GM12878 (cell line): ENCODE measurements at regions not wholly inside any gene's neighbourhood (a gene's known extent, or its start where the extent isn't known, plus 50 kb on each side); places are given as distances from the start of the nearest gene placed in this dataset.

Experiments used
- ATAC-seq: fragments of 200-7000 bp; cut with Tn5 transposase; 3 replicates; pipeline ENCODE4 v1.9.1; 2020; ENCODE audit warnings: mild to moderate bottlenecking, moderate library complexity
- BruUV-seq: library from RNA; stranded (reverse); fragments of 400-500 nt; replicated peaks from 2 replicates; lab custom pipeline; 2021; lab: Mats Ljungman, UMichigan
- CTCF ChIA-PET: fragments of 300-600 bp; sonication (Branson Sonifier 250); formaldehyde crosslinking; extraction: SDS; loops from one replicate; lab custom pipeline; 2021; ENCODE audit warnings: inconsistent platforms; lab: Yijun Ruan, JAX
- POLR2A ChIA-PET: fragments of 350-600 bp; formaldehyde crosslinking; extraction: SDS; loops from one replicate; lab custom pipeline; 2021; ENCODE audit warnings: inconsistent platforms; lab: Charles Lee
- RAD21 ChIA-PET: fragments of 300-600 bp; sonication (Branson Sonifier 250); formaldehyde crosslinking; loops from one replicate; lab custom pipeline; 2023; ENCODE audit warnings: antibody characterized with exemption; ENCODE audit not compliant: unreplicated experiment; lab: Charles Lee
- SMC1A ChIA-PET: fragments of 300-600 bp; sonication (Branson Sonifier 250); formaldehyde crosslinking; loops from one replicate; lab custom pipeline; 2023; ENCODE audit not compliant: unreplicated experiment, uncharacterized antibody; lab: Charles Lee
- DNase-seq: peaks from one replicate; pipeline ENCODE4 v3.0.0-alpha.2; 2011; ENCODE audit warnings: low read depth, low spot score
- FAIRE-seq: peaks from 3 replicates; lab custom pipeline; 2011; peaks lifted over from hg19 to GRCh38; lab: Jason Lieb, UNC
- H2AFZ ChIP-seq: 2 replicates; pipeline ENCODE4 v1.6.0; 2011; ENCODE audit warnings: low read depth, low read length, control low read depth; ENCODE audit not compliant: control insufficient read depth
- H3K27ac ChIP-seq: 2 replicates; pipeline ENCODE4 v1.5.1; 2011; ENCODE audit warnings: control low read depth; ENCODE audit not compliant: control insufficient read depth, insufficient read depth
- H3K27me3 ChIP-seq, 2 experiments: replicated peaks in 1 of 2; 2 replicates each; pipeline versions ENCODE4 v1.6.0 to v1.6.1; 2011; ENCODE audit warnings: low read length in 1 of 2; ENCODE audit not compliant: control insufficient read depth in 2 of 2, insufficient read depth in 2 of 2
- H3K36me3 ChIP-seq, 2 experiments: 2 replicates each; pipeline ENCODE4 v1.5.1; 2011; ENCODE audit warnings: low read length in 1 of 2; ENCODE audit not compliant: control insufficient read depth in 2 of 2, insufficient read depth in 2 of 2
- H3K4me1 ChIP-seq: 2 replicates; pipeline ENCODE4 v1.6.1; 2011; ENCODE audit warnings: mild to moderate bottlenecking, low read length, moderate library complexity, mixed read lengths; ENCODE audit not compliant: control insufficient read depth, insufficient read depth
- H3K4me2 ChIP-seq: 2 replicates; pipeline ENCODE4 v1.6.0; 2011; ENCODE audit warnings: control low read depth; ENCODE audit not compliant: control insufficient read depth, insufficient read depth
- H3K4me3 ChIP-seq: fragments of 200-600 bp; sonication (generic); 2 replicates; pipeline ENCODE4 v1.5.1; 2016
- H3K79me2 ChIP-seq: 2 replicates; pipeline ENCODE4 v1.6.0; 2011; ENCODE audit warnings: low read length; ENCODE audit not compliant: control insufficient read depth, insufficient read depth
- H3K9ac ChIP-seq: 2 replicates; pipeline ENCODE4 v1.8.0; 2011; ENCODE audit warnings: low read length, control low read depth, mixed read lengths; ENCODE audit not compliant: control insufficient read depth, insufficient read depth
- H3K9me3 ChIP-seq: replicated peaks from 3 replicates; pipeline ENCODE4 v1.5.1; 2011; ENCODE audit warnings: mild to moderate bottlenecking, low read length; ENCODE audit not compliant: control insufficient read depth, insufficient read depth
- H4K20me1 ChIP-seq: 2 replicates; pipeline ENCODE4 v1.6.0; 2011; ENCODE audit not compliant: control insufficient read depth, insufficient read depth
- CBFB ChIP-seq: IDR thresholded peaks from 2 replicates; pipeline ENCODE4 v1.6.1; 2016; ENCODE audit warnings: antibody characterized with exemption, low read depth
- FOS ChIP-seq: IDR thresholded peaks from 3 replicates; pipeline ENCODE4 v1.6.1; 2011; ENCODE audit warnings: borderline replicate concordance; ENCODE audit not compliant: insufficient read length; ENCODE audit errors: extremely low read depth
- HCFC1 ChIP-seq: fragments of 150-350 bp; IDR thresholded peaks from 2 replicates; pipeline ENCODE4 v1.6.1; 2014; ENCODE audit warnings: low read length
- HDAC2 ChIP-seq: fragments of 200-600 bp; sonication (generic); IDR thresholded peaks from 2 replicates; pipeline ENCODE4 v1.6.1; 2017
- NFXL1 ChIP-seq: fragments of 450-650 bp; IDR thresholded peaks from 2 replicates; pipeline ENCODE4 v1.6.1; 2017; ENCODE audit warnings: antibody characterized with exemption, mild to moderate bottlenecking, borderline replicate concordance
- NR2C2 ChIP-seq: IDR thresholded peaks from 2 replicates; pipeline ENCODE4 v1.6.1; 2011; ENCODE audit warnings: borderline replicate concordance, low read depth; ENCODE audit not compliant: control insufficient read depth, insufficient read length
- RAD51 ChIP-seq: fragments of 450-650 bp; IDR thresholded peaks from 2 replicates; pipeline ENCODE4 v1.6.1; 2016; ENCODE audit warnings: moderate library complexity, mild to moderate bottlenecking, inconsistent platforms
- REST ChIP-seq: IDR thresholded peaks from 2 replicates; pipeline ENCODE4 v1.6.1; 2012; ENCODE audit warnings: mild to moderate bottlenecking, low read depth, low read length
- SMAD1 ChIP-seq: fragments of 450-650 bp; IDR thresholded peaks from 2 replicates; pipeline ENCODE4 v1.6.1; 2018; ENCODE audit warnings: mild to moderate bottlenecking, low read depth; ENCODE audit not compliant: partially characterized antibody
- SMAD5 ChIP-seq: IDR thresholded peaks from 2 replicates; pipeline ENCODE4 v1.6.1; 2016; ENCODE audit warnings: antibody characterized with exemption, low read depth
- ZBED1 ChIP-seq: IDR thresholded peaks from 2 replicates; pipeline ENCODE4 v1.6.1; 2016; ENCODE audit warnings: borderline replicate concordance
- WGBS: methylation state at CpG from one replicate; pipeline ENCODE4 v1.1.6; 2016; ENCODE audit warnings: low lambda C conversion rate; ENCODE audit not compliant: insufficient replicate concordance, insufficient coverage; ENCODE audit errors: missing lambda C conversion rate; 5-methylcytosine and 5-hydroxymethylcytosine counted together
- in situ Hi-C: fragments of 300-500 bp; cut with MboI; formaldehyde crosslinking; loops from 9 replicates; pipeline ENCODE4 v1.14.3; 2018; ENCODE audit warnings: mixed read lengths
- intact Hi-C: fragments of 100-400 bp; cut with micrococcal nuclease; formaldehyde crosslinking; loops from one replicate; pipeline ENCODE4 v1.14.2; 2022; ENCODE audit not compliant: unreplicated experiment

GRCh38 chr2:48906633-48907032, 151.1 kb upstream of the LHCGR start:
- 12% methylated on average over 3 of the region's 3 CpGs for WGBS
- FAIRE-seq (no peak), ATAC-seq (no peak), DNase-seq (no peak)
- ChIA-PET RAD21 (interaction anchor here (0.7 kb wide), 1 partner anchor 62 kb away, joined by 3 read pairs; no protein-coding TSS in a partner anchor), POLR2A (no interaction called here), CTCF (no interaction called here)
- Histone ChIP-seq H3K4me1 (no peaks in the 10 kb centered on the region), H3K79me2 (no peaks in the 10 kb centered on the region), H3K4me3 (no peak overlapping the region), H3K36me3 (no peaks in the 10 kb centered on the region), H3K9ac (no peak overlapping the region), H3K27me3 (no peaks in the 10 kb centered on the region), H3K27ac (no peak overlapping the region), H4K20me1 (no peaks in the 10 kb centered on the region)
- no TSS peak for BruUV-seq
- intact Hi-C loops, result no loop called here
- TF ChIP-seq SMAD1 (no peak), REST (no peak), HDAC2 (no peak), HCFC1 (no peak), ZBED1 (no peak), CBFB (no peak), FOS (no peak), RAD51 (no peak), SMAD5 (no peak), NR2C2 (no peak), NFXL1 (no peak)
- TF ChIP-seq, all 136 proteins: peak for 0
- in situ Hi-C loops, result no loop called here
- Histone ChIP-seq H3K4me2 (no peak overlapping the region), H2AFZ (no peak overlapping the region), H3K9me3 (no peaks in the 10 kb centered on the region)
- SMC1A ChIA-PET, result no interaction called here
